T-helper 1 cell treated with Interleukin-12 subunit alpha and Interleukin-12 subunit beta and Interleukin-4 antibody, amounts not matched to agents 30 μg/mL and 1 μg/mL, for 36 hours (primary cell): ENCODE measurements at regions not wholly inside any gene's neighbourhood (a gene's known extent, or its start where the extent isn't known, plus 50 kb on each side); places are given as distances from the start of the nearest gene placed in this dataset.
"Not testable (repeated sequence)": the region's sequence is repeated elsewhere in the genome, so short reads cannot be mapped to it uniquely, and the experiment has no call there.

Source experiments
- H3K27ac Mint-ChIP-seq: one replicate; pipeline ENCODE4 v1.8.0; 2021; ENCODE audit warnings: mild to moderate bottlenecking, mixed read lengths
- H3K27me3 Mint-ChIP-seq: one replicate; pipeline ENCODE4 v1.8.0; 2021; ENCODE audit warnings: low read depth, mixed read lengths
- H3K36me3 Mint-ChIP-seq: one replicate; pipeline ENCODE4 v1.8.0; 2021; ENCODE audit warnings: low read depth, mixed read lengths
- H3K4me1 Mint-ChIP-seq: one replicate; pipeline ENCODE4 v1.8.0; 2021; ENCODE audit warnings: low read depth, mixed read lengths
- H3K4me3 Mint-ChIP-seq: one replicate; pipeline ENCODE4 v1.8.0; 2021; ENCODE audit warnings: mild to moderate bottlenecking, moderate library complexity, mixed read lengths
- H3K9me3 Mint-ChIP-seq: one replicate; pipeline ENCODE4 v1.8.0; 2021; ENCODE audit warnings: mixed read lengths

- H3K27ac Mint-ChIP-seq, H3K4me3 Mint-ChIP-seq, H3K9me3 Mint-ChIP-seq, H3K36me3 Mint-ChIP-seq, H3K27me3 Mint-ChIP-seq, H3K4me1 Mint-ChIP-seq: not testable (repeated sequence)
Observed at GRCh38 chr1:30517241-30517640, 206.1 kb downstream of the MATN1 start.

DNA sequence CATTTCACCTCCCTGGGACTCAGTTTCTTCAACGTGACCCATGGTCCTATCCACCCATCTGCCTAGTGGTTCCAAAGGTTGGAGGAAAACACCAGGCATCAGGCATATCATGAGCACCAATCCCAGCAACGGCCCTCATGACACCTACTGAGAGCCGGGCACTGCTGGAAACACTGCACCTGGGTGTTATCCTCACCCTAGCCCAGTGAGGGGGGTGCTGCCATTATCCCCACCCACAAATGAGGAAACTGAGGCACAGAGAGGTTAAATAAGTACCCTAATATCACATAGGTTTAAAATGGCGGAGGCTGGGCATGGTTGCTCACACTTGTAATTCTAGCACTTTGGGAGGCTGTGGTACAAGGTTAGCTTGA is 206.9 kb downstream of the MATN1 start:
- no peaks in the 10 kb centered on the region for H3K27me3 Mint-ChIP-seq
- H3K9me3 Mint-ChIP-seq = no peaks in the 10 kb centered on the region
- H3K4me1 Mint-ChIP-seq = no peaks in the 10 kb centered on the region

DNA sequence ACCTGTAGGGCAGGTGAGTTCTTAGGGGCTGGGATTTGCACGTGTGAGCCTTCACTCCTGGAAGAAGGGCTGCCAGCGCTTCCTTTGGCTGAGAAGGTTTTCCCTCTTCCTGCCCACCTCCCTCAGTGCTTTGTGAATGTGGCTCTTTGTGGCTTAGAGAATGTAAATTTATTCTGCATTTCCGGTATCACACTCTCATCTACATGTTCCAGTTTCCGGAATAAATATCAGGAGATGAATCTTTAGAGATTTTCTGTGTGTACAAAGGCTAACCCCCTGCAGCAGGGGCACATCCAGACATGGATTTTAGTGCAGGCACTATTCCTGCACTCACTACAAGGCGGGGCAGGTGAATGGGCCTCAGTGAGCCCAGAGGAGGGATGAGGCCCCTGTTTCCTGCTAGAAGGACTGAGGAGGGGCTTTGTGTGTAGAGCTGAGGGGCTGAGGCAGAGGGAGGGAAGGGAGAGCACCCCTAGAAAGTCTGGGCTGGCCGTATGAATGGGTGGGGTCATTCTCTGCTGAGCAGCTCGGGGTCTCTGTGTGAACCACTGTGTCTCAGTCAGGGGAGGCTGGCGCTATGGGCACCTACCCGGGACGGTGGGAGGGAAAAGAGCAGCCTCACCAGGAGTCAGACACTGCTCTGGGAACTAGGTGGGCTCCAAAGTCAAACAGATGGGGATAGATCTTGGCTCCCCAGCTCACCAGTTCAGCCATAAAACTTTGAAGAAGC is 207.5 kb downstream of the MATN1 start:
- Mint-ChIP-seq H3K27me3 (no peaks in the 10 kb centered on the region), H3K27ac (no peak overlapping the region), H3K36me3 (no peaks in the 10 kb centered on the region), H3K4me1 (no peaks in the 10 kb centered on the region), H3K4me3 (no peak overlapping the region), H3K9me3 (no peaks in the 10 kb centered on the region)

More for the DNA sequence above, 206.9 kb downstream of the MATN1 start:
- Mint-ChIP-seq H3K4me3 (no peak overlapping the region), H3K27ac (no peak overlapping the region), H3K36me3 (no peaks in the 10 kb centered on the region)

DNA sequence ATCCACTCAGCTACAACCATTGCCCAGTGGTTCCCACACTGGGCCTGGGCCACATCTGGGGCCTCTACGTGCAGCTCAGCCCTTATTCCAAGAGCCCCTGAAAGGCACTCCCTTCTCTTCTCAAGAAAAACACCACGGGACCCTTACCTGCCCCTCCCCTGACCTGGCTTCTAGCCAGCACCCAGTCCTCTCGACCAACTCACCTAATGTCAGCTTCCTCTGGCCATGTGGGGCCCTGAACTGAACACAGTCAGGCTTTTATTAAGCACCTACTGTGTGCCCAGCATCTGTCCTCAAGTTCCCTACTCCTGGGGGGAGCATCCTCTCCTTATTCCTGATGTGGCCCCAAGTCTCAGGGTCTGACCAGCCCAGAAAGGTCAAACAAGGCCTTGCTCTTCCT is 208.4 kb downstream of the MATN1 start:
- no peak overlapping the region for H3K4me3 Mint-ChIP-seq
- no peak overlapping the region for H3K27ac Mint-ChIP-seq
- no peaks in the 10 kb centered on the region for H3K36me3 Mint-ChIP-seq
- no peaks in the 10 kb centered on the region for H3K27me3 Mint-ChIP-seq
- H3K4me1 Mint-ChIP-seq = no peaks in the 10 kb centered on the region
- no peaks in the 10 kb centered on the region for H3K9me3 Mint-ChIP-seq

DNA sequence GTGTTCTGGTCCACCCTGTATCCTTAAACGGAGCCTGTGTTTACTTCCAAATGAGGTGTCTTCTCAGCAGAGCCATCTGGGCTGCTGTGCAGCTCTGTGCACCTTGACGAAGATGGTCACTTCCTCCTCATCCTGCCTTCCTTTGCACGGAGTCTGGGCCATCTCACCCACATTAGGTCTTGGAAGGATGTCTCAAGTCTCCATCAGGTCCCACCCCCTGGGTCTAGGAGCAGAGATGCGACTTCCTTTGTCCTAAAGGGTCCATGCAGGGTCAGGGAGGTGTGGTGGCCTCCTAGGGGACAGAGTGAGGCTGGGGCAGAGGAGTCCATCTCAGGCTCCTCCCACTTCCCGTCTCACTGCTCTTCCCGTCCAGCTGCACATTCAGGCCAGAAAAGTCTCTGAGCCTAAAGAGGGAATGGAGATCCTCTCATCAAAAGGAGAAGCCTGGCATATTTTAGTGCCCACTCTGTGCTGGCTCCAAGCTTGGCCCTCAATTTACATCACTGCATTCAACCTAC is 209.2 kb downstream of the MATN1 start:
- Mint-ChIP-seq H3K27me3 (no peaks in the 10 kb centered on the region), H3K4me1 (no peaks in the 10 kb centered on the region), H3K9me3 (no peaks in the 10 kb centered on the region), H3K27ac (no peak overlapping the region), H3K36me3 (no peaks in the 10 kb centered on the region), H3K4me3 (no peak overlapping the region)

- Mint-ChIP-seq H3K9me3 (no peaks in the 10 kb centered on the region), H3K27me3 (no peaks in the 10 kb centered on the region), H3K36me3 (no peaks in the 10 kb centered on the region), H3K4me1 (no peaks in the 10 kb centered on the region), H3K27ac (no peak overlapping the region), H3K4me3 (no peak overlapping the region)
Observed at GRCh38 chr1:30513396-30514136, 209.8 kb downstream of the MATN1 start.

DNA sequence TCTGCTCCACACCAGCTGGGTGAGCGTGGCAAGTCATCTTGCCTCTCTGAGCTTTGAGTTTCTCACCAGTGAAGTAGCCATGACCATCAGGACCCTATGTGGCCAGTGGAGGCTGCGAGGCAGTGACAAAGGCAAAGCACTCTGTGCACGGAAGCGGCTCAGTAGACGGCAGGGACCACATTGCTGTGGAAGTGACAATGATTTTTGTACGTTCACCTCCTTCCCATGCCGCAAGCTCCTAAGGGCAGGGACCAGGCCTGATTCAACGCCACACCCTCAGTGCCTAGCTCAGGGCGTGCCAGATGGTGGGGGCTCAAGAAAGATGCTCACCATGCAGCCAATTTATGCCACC is 210.5 kb downstream of the MATN1 start:
- no peak overlapping the region for H3K27ac Mint-ChIP-seq
- H3K27me3 Mint-ChIP-seq = no peaks in the 10 kb centered on the region
- H3K36me3 Mint-ChIP-seq = no peaks in the 10 kb centered on the region
- no peaks in the 10 kb centered on the region for H3K9me3 Mint-ChIP-seq
- no peak overlapping the region for H3K4me3 Mint-ChIP-seq
- no peaks in the 10 kb centered on the region for H3K4me1 Mint-ChIP-seq

DNA sequence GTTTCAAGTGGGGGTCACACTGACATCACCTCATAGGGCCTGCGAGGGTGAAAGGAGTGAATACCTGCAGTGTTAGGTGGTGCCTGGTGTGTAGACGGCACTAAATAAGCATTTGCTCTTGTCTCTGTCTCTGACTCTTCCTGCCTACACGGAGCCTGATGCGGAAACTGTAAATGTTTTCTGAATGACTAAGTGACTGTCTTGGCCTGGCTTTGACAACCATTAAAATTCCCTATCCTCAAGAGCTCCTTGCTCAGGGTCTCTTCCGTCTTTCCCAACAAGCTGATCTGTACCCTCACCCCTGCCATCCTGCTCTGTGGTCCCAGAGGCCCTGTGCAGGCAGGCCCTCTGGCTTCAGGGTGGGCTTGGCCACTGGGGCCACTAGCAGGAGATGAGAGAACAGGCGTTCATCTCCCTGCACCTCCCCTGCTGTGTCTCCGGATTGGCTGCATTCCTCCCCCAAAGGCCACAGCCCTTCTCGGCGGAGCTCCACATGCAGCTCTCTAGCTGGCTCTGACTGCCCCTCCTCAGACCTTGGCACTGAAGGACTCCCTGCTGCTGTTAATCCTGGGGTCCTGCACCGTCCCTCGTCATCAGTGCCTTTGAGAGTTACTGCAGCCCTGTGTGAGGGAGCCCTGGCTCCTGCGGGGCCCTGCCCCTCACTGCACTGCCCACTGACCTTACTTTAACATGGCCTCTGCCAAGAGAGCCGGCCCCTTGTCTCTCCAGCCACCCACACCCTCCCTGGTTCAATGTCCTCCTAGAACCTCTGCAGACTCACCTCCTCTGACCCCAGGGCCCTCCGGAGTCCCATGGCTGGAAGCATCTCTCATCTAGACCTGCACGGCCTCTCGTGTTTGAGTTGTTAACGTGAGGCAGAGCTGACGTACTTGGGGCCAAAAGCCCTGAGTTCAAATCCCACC is 211.1 kb downstream of the MATN1 start:
- Mint-ChIP-seq H3K9me3 (no peaks in the 10 kb centered on the region), H3K27ac (no peak overlapping the region), H3K27me3 (no peaks in the 10 kb centered on the region), H3K4me3 (no peak overlapping the region), H3K4me1 (no peaks in the 10 kb centered on the region), H3K36me3 (no peaks in the 10 kb centered on the region)

DNA sequence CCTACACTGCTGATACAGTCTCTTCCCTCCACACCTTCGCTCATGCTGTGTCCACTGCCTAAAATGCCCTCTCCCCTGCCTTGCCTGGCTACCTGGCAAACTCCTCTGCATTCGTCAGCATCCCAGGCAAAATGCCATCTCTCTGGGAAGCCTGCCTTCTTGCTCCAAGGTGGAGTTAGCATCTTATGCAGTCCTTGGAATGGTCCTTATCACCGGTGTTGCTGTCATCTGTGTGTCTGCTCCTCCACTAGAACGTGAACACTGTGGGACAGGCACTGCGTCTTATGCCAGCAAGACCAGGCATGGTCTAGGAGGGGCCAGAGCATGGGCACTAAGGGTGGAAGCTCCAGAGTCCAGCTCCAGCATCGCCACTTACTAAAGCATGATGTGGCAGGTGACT is 211.8 kb downstream of the MATN1 start:
- Mint-ChIP-seq H3K4me1 (no peaks in the 10 kb centered on the region), H3K9me3 (no peaks in the 10 kb centered on the region), H3K27me3 (no peaks in the 10 kb centered on the region), H3K36me3 (no peaks in the 10 kb centered on the region), H3K4me3 (no peak overlapping the region), H3K27ac (no peak overlapping the region)

- H3K27ac Mint-ChIP-seq = no peak overlapping the region
- H3K27me3 Mint-ChIP-seq = no peaks in the 10 kb centered on the region
- H3K4me1 Mint-ChIP-seq = no peaks in the 10 kb centered on the region
- H3K36me3 Mint-ChIP-seq = no peaks in the 10 kb centered on the region
- no peaks in the 10 kb centered on the region for H3K9me3 Mint-ChIP-seq
- no peak overlapping the region for H3K4me3 Mint-ChIP-seq
Observed at GRCh38 chr1:30511106-30511505, 212.3 kb downstream of the MATN1 start.

DNA sequence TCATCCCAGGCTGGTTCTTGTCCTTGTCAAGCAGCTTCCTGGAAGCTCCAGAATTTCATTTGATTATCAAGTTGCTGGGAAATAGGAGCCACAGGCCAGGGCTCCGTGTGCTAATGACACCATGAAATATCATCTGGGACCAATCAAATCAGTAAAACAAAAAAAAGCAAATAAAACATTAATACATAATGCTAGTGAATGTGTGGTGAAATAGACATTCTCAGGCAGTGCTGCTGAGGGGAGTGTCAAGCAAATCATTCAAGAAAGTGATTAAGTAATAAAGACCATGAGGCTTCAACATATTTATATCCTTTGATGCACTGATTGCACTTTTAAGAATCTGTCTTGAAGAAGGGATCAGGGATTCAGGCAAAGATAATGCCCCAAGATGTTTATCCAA is 213.7 kb downstream of the MATN1 start:
- Mint-ChIP-seq H3K4me1 (no peaks in the 10 kb centered on the region), H3K4me3 (no peak overlapping the region), H3K27ac (no peak overlapping the region), H3K9me3 (no peaks in the 10 kb centered on the region), H3K36me3 (no peaks in the 10 kb centered on the region), H3K27me3 (no peaks in the 10 kb centered on the region)

DNA sequence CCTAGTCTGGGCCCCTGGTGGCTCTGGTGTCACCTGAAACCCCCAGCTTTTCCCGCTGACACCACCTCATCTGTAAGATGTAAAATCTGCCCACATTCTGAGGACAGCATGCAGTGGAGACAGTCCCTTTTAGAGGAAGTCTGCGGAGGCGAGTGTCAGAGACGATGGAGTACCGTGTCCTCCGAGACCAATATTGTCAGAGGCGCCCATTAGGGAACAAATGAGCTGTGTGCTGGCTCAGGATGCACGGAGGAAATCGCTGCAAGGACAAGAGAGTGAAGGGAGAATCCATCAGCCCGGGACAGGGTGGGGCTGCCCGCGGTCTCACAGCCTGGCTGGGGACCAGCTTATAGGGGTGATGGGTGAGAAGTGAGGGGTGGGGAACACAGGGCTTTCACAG is 214.8 kb downstream of the MATN1 start:
- Mint-ChIP-seq H3K4me1 (no peaks in the 10 kb centered on the region), H3K9me3 (no peaks in the 10 kb centered on the region), H3K27ac (no peak overlapping the region), H3K36me3 (no peaks in the 10 kb centered on the region), H3K27me3 (no peaks in the 10 kb centered on the region), H3K4me3 (no peak overlapping the region)

DNA sequence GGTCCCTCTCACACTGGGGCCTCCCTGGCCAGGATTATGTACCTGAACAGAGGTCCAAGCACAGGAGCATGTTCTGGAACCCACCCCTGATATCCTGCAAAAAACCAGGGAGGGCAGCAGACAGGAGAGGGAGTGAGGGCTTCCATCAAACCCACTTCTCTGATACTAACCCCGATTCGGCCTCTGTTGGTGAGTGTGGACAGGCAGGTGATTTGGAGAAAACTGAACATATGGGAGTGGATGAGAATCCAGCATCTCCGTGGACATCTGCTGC is 215.3 kb downstream of the MATN1 start:
- Mint-ChIP-seq H3K4me3 (no peak overlapping the region), H3K9me3 (no peaks in the 10 kb centered on the region), H3K27me3 (no peaks in the 10 kb centered on the region), H3K36me3 (no peaks in the 10 kb centered on the region), H3K4me1 (no peaks in the 10 kb centered on the region), H3K27ac (no peak overlapping the region)

DNA sequence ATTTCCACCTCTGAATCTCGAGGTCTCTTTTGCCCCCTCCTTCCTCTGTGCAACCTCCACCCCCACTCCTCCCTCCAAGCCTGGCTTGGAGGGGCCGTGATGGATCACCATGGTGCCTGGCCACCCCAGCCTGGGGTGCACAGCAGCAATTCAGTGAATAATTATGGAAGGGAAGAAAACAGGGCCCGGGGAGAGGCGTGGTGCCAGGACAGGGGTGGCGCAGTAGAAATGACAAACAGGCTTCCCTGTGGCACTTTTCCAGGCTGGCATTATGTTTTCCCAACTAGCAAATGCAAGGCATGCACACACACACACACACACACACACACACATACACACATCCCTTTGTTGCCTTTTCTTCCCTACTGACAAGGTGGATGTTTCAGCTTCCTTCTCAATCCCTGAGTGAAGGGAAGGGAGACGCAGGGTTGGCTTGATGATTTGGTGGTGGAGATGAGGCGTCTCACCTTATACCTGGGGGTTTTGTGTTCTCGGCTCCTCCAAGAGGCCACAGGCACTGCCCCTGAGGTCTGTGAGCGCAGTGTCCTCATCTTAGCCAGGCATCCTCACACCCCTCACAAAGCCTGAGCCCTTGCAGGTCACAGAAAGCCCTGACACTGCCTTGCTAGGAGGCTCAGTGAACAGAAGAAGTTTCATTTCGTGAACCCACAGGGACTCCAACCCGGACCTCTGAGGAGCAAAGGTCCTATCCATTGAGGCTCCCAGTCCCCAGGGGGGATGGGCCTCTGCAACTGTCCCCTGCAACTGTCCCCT is 215.8 kb downstream of the MATN1 start:
- Mint-ChIP-seq H3K27me3 (no peaks in the 10 kb centered on the region), H3K9me3 (no peaks in the 10 kb centered on the region), H3K36me3 (no peaks in the 10 kb centered on the region), H3K4me1 (no peaks in the 10 kb centered on the region), H3K27ac (no peak overlapping the region), H3K4me3 (no peak overlapping the region)
